D721Med (cell line): ENCODE measurements at regions not wholly inside any gene's neighbourhood (a gene's known extent, or its start where the extent isn't known, plus 50 kb on each side); places are given as distances from the start of the nearest gene placed in this dataset.

Source experiments
- DNase-seq: peaks from one replicate; pipeline ENCODE4 v3.0.0; 2011; ENCODE audit warnings: low spot score; ENCODE audit not compliant: insufficient read length
- FAIRE-seq: peaks from 2 replicates; lab custom pipeline; 2011; peaks lifted over from hg19 to GRCh38; lab: Jason Lieb, UNC
- TF ChIP-seq, protein P1 (sequence below): IDR thresholded peaks from 2 replicates; pipeline ENCODE4 v1.5.1; 2012; ENCODE audit warnings: mild to moderate bottlenecking, control low read depth; ENCODE audit not compliant: insufficient read depth; ENCODE audit errors: missing control alignments

DNA sequence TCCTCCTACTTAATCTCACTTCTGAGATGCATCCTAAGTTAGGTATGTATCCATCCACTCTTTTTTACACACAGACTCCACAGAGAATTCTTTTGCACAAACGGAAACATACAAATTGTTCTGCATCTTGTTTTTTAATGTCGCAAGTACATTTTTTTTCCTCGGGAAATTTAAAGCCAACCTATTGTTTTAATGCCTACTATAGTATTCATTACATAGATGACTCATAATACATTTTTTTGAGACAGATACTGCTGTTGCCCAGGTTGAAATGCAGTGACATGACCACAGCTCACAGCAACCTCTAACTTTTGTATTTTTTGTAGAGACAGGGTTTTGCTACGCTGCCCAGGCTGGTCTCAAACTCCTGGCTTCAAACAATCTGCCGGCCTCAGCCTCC lies 90.8 kb upstream of the TMEM45B start:
- DNase-seq (no peak), FAIRE-seq (no peak)

GRCh38 chr11:129726179-129726578 lies 89.5 kb upstream of the TMEM45B start:
- no peak for DNase-seq
- TF ChIP-seq, protein P1, sequence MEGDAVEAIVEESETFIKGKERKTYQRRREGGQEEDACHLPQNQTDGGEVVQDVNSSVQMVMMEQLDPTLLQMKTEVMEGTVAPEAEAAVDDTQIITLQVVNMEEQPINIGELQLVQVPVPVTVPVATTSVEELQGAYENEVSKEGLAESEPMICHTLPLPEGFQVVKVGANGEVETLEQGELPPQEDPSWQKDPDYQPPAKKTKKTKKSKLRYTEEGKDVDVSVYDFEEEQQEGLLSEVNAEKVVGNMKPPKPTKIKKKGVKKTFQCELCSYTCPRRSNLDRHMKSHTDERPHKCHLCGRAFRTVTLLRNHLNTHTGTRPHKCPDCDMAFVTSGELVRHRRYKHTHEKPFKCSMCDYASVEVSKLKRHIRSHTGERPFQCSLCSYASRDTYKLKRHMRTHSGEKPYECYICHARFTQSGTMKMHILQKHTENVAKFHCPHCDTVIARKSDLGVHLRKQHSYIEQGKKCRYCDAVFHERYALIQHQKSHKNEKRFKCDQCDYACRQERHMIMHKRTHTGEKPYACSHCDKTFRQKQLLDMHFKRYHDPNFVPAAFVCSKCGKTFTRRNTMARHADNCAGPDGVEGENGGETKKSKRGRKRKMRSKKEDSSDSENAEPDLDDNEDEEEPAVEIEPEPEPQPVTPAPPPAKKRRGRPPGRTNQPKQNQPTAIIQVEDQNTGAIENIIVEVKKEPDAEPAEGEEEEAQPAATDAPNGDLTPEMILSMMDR: no peak
- FAIRE-seq: no peak

More for the DNA sequence above, 90.8 kb upstream of the TMEM45B start:
- TF ChIP-seq, protein P1: no peak

DNA sequence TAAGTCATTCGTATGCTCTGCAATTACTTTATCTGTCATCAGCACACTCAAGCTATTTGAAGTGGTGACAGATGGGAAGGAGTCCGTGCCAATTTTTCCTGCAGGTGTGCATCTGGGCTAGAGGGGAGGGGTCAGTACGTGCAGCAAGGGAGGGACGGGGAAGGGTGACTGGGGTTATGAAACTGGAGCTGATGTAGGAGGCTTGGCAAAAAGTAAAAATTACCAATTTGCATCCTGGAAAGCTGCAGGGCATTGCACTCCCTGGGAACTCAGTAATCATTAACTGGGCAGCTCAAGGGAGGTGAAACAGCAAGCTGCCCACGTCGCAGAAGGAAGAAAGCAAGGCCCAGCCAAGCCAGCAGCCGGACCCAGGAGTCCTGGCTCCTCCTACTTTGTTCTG lies 87.1 kb upstream of the TMEM45B start:
- DNase-seq: no peak
- FAIRE-seq: no peak
- TF ChIP-seq, protein P1: no peak

GRCh38 chr11:129729216-129729615 lies 86.4 kb upstream of the TMEM45B start:
- FAIRE-seq (no peak), DNase-seq (no peak)
- TF ChIP-seq, protein P1: no peak

- no peak for FAIRE-seq
- TF ChIP-seq, protein P1: no peak
These were observed 85.8 kb upstream of the TMEM45B start for GRCh38 chr11:129729823-129730222.

DNA sequence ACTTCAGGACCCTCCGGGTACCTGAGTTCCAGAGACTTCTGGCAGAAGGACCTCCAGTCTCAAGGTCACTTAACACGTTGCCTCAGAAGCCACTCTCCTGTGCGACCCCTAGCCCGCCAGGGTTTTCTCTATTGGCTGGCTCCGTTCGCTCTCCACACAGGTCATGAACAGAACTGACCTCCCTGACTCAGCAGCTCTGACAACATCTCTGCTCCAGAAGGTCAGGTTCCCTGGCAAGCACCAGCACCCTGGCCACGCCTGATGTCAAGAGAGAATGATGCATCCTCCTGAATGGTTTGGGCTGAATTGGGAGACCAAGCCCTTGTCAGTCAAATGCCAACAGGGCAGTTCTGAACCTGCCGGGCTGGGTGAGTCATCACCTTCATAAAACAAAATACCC lies 84.3 kb upstream of the TMEM45B start:
- FAIRE-seq (no peak), DNase-seq (no peak)
- TF ChIP-seq, protein P1: no peak

More at GRCh38 chr11:129729823-129730222, 85.8 kb upstream of the TMEM45B start:
- DNase-seq: no peak

GRCh38 chr11:129732941-129733340 lies 82.7 kb upstream of the TMEM45B start:
- TF ChIP-seq, protein P1: no peak
- DNase-seq (no peak), FAIRE-seq (no peak)
